Mammary epithelial cell (primary cell): ENCODE measurements at regions not wholly inside any gene's neighbourhood (a gene's known extent, or its start where the extent isn't known, plus 50 kb on each side); places are given as distances from the start of the nearest gene placed in this dataset.

Experiments
- EZH2 ChIP-seq: IDR thresholded peaks from 2 replicates; pipeline ENCODE4 v1.6.1; 2012; ENCODE audit warnings: low read length, inconsistent platforms, borderline replicate concordance
- TF ChIP-seq, protein P1 (sequence below), 2 donors: IDR thresholded peaks in 1 of 2; conservative IDR thresholded peaks in 1 of 2; 2 replicates each; pipeline ENCODE4 v1.5.1; 2011 to 2012; ENCODE audit warnings: inconsistent platforms in 2 of 2, low read length in 2 of 2, mild to moderate bottlenecking in 2 of 2, control low read depth in 1 of 2, low read depth in 1 of 2; ENCODE audit not compliant: insufficient read depth in 1 of 2; ENCODE audit errors: extremely low read depth in 1 of 2

DNA sequence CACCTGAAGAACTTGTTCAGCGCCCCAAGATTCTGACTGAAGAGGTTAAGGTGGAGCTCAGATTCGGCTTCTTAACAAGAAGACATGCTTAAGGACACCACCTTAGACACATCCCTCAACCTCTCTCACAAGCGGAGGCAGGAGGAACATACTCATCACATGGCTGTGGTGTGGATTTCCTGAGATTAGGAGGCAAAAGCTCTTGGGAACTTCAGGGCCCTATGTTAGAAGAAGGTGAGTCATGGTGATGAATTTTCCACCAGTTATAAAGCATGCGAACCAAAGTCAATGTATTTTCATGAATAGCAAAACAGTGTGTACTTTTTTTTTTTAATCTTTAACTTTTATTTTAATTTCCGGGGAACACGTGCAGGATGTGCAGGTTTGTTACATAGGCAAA is 212.2 kb upstream of the SUCLG2 start:
- TF ChIP-seq, protein P1, sequence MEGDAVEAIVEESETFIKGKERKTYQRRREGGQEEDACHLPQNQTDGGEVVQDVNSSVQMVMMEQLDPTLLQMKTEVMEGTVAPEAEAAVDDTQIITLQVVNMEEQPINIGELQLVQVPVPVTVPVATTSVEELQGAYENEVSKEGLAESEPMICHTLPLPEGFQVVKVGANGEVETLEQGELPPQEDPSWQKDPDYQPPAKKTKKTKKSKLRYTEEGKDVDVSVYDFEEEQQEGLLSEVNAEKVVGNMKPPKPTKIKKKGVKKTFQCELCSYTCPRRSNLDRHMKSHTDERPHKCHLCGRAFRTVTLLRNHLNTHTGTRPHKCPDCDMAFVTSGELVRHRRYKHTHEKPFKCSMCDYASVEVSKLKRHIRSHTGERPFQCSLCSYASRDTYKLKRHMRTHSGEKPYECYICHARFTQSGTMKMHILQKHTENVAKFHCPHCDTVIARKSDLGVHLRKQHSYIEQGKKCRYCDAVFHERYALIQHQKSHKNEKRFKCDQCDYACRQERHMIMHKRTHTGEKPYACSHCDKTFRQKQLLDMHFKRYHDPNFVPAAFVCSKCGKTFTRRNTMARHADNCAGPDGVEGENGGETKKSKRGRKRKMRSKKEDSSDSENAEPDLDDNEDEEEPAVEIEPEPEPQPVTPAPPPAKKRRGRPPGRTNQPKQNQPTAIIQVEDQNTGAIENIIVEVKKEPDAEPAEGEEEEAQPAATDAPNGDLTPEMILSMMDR (conservative IDR thresholded peaks at IDR 0.05 in 1 of 2, IDR thresholded peaks at IDR 0.05 in 1 of 2; ENCODE audit: extremely low read depth in 1 of 2, insufficient read depth in 1 of 2, low read depth in 1 of 2, low read length in 2 of 2) = no peak
- no peak for TF ChIP-seq EZH2
